ENCODE measurements at regions not wholly inside any gene's neighbourhood (a gene's known extent, or its start where the extent isn't known, plus 50 kb on each side); places are given as distances from the start of the nearest gene placed in this dataset.

GRCh38 chr3:107216229-107216628 is 161.0 kb upstream of the CCDC54 start:
- TF ChIP-seq ZFX (IDR thresholded peaks at IDR 0.05; ENCODE audit: borderline replicate concordance) (no peak), CTCF (IDR thresholded peaks at IDR 0.05) (no peak)
- no peak overlapping the region for H3K27ac ChIP-seq

- TF ChIP-seq ZFX (IDR thresholded peaks at IDR 0.05; ENCODE audit: borderline replicate concordance): no peak
- H3K27ac ChIP-seq: no peak overlapping the region
Measured at GRCh38 chr3:107216711-107217110, 160.5 kb upstream of the CCDC54 start.

- no peak overlapping the region for H3K27ac ChIP-seq
- TF ChIP-seq CTCF (IDR thresholded peaks at IDR 0.05): no peak
- no peak for TF ChIP-seq ZFX (IDR thresholded peaks at IDR 0.05; ENCODE audit: borderline replicate concordance)
Measured at GRCh38 chr3:107217172-107217571, 160.1 kb upstream of the CCDC54 start.

- TF ChIP-seq CTCF (IDR thresholded peaks at IDR 0.05) (no peak), ZFX (IDR thresholded peaks at IDR 0.05; ENCODE audit: borderline replicate concordance) (no peak)
- H3K27ac ChIP-seq: no peak overlapping the region
Measured at GRCh38 chr3:107218864-107219269, 158.4 kb upstream of the CCDC54 start.

- H3K27ac ChIP-seq: no peak overlapping the region
- TF ChIP-seq ZFX (IDR thresholded peaks at IDR 0.05; ENCODE audit: borderline replicate concordance): no peak
- no peak for TF ChIP-seq CTCF (IDR thresholded peaks at IDR 0.05)
Measured at GRCh38 chr3:107220538-107220937, 156.7 kb upstream of the CCDC54 start.

- no peak for TF ChIP-seq CTCF (IDR thresholded peaks at IDR 0.05)
- no peak for TF ChIP-seq ZFX (IDR thresholded peaks at IDR 0.05; ENCODE audit: borderline replicate concordance)
- no peak overlapping the region for H3K27ac ChIP-seq
Measured at GRCh38 chr3:107221856-107222255, 155.4 kb upstream of the CCDC54 start.

GRCh38 chr3:107222907-107223306 is 154.3 kb upstream of the CCDC54 start:
- no peak overlapping the region for H3K27ac ChIP-seq
- no peak for TF ChIP-seq CTCF (IDR thresholded peaks at IDR 0.05)
- no peak for TF ChIP-seq ZFX (IDR thresholded peaks at IDR 0.05; ENCODE audit: borderline replicate concordance)

GRCh38 chr3:107224026-107224596 is 153.1 kb upstream of the CCDC54 start:
- no peak for TF ChIP-seq ZFX (IDR thresholded peaks at IDR 0.05; ENCODE audit: borderline replicate concordance)
- H3K27ac ChIP-seq: no peak overlapping the region

All from 22Rv1 (cell line).